ENCODE measurements at regions not wholly inside any gene's neighbourhood (a gene's known extent, or its start where the extent isn't known, plus 50 kb on each side); places are given as distances from the start of the nearest gene placed in this dataset.

DNA sequence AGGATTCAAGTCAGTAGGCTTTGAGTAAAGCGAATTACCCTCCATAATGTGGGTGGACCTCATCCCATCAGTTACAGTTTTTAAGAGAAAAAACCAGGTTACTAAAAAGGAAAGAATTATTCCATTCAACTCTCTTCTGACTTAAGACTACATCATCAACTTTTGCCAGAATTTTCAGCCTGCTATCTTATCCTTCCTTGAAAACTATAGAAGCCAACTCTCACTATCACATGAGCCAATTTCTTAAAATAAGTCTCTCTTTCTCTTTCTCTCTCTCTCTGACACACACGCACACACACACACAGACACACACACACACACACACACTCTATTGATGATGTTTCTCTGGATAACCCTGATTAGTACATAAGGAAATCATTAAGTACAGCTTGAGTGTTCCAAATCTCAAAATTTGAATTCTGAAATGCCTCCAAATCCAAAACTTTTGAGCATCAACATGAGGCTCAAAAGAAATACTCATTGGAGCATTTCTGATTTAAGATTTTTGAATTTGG is 217.0 kb upstream of the PRR20A start:
- Histone ChIP-seq H3K9me3 (replicated peaks; ENCODE audit: control insufficient read depth, insufficient read depth, low read length) (no peaks in the 10 kb centered on the region), H3K36me3 (ENCODE audit: control insufficient read depth in 2 of 2, extremely low read depth in 1 of 2, insufficient read depth in 2 of 2, low read length in 2 of 2) (no peaks in the 10 kb centered on the region), H2AFZ (ENCODE audit: low read depth, low read length) (no peak overlapping the region), H3K79me2 (ENCODE audit: control insufficient read depth, insufficient read depth, low read length) (no peaks in the 10 kb centered on the region), H3K4me1 (ENCODE audit: control insufficient read depth, extremely low read depth, insufficient read depth, low read length) (no peaks in the 10 kb centered on the region), H3K9me1 (replicated peaks; ENCODE audit: control insufficient read depth, extremely low read depth, insufficient read depth, low read length) (no peaks in the 10 kb centered on the region), H3K27ac (ENCODE audit: insufficient read depth, low read depth, low read length) (no peak overlapping the region), H3K4me2 (ENCODE audit: insufficient read depth, low read length) (no peak overlapping the region), H3K27me3 (ENCODE audit: control insufficient read depth in 2 of 2, insufficient read depth in 2 of 2, low read length in 2 of 2) (no peaks in the 10 kb centered on the region), H4K20me1 (replicated peaks; ENCODE audit: control insufficient read depth, extremely low read depth, insufficient read depth, low read length) (no peaks in the 10 kb centered on the region), H3K4me3 (replicated peaks in 1 of 3; ENCODE audit: insufficient read depth in 1 of 3, low read depth in 1 of 3, low read length in 3 of 3) (no peak overlapping the region), H3K9ac (replicated peaks; ENCODE audit: extremely low read depth, insufficient read depth, low read length) (no peak overlapping the region)
- dilution Hi-C loops (cut with MboI; ENCODE audit: extremely low pct_ligation_motif_present, low sequenced_read_pairs) (no loop called here), intact Hi-C loops (cut with micrococcal nuclease) (no loop called here)
- BruUV-seq (replicated peaks): no TSS peak
- CTCF ChIA-PET: no interaction called here
- POLR2A ChIA-PET: no interaction called here
- FAIRE-seq (no peak), DNase-seq (ENCODE audit: low read depth, low spot score) (no peak)
- TF ChIP-seq JUN (IDR thresholded peaks at IDR 0.05; ENCODE audit: borderline replicate concordance, insufficient read depth, insufficient read length, low read depth) (no peak), POLR2A (IDR thresholded peaks at IDR 0.05; ENCODE audit: low read depth, low read length) (no peak), GATA2 (IDR thresholded peaks at IDR 0.05; ENCODE audit: insufficient read depth, insufficient read length, low read depth, low read length) (no peak), EZH2 (IDR thresholded peaks at IDR 0.05; ENCODE audit: borderline replicate concordance, low read depth, low read length, severe bottlenecking) (no peak), FOS (IDR thresholded peaks at IDR 0.05; ENCODE audit: borderline replicate concordance, insufficient read depth, low read length) (no peak), MYC (IDR thresholded peaks at IDR 0.05; ENCODE audit: low read depth, low read length) (no peak), POLR2AphosphoS5 (IDR thresholded peaks at IDR 0.05; ENCODE audit: insufficient read depth, low read depth, low read length) (no peak)
- TF ChIP-seq, protein P1, sequence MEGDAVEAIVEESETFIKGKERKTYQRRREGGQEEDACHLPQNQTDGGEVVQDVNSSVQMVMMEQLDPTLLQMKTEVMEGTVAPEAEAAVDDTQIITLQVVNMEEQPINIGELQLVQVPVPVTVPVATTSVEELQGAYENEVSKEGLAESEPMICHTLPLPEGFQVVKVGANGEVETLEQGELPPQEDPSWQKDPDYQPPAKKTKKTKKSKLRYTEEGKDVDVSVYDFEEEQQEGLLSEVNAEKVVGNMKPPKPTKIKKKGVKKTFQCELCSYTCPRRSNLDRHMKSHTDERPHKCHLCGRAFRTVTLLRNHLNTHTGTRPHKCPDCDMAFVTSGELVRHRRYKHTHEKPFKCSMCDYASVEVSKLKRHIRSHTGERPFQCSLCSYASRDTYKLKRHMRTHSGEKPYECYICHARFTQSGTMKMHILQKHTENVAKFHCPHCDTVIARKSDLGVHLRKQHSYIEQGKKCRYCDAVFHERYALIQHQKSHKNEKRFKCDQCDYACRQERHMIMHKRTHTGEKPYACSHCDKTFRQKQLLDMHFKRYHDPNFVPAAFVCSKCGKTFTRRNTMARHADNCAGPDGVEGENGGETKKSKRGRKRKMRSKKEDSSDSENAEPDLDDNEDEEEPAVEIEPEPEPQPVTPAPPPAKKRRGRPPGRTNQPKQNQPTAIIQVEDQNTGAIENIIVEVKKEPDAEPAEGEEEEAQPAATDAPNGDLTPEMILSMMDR (IDR thresholded peaks at IDR 0.05; ENCODE audit: extremely low read depth in 1 of 2, insufficient read depth in 1 of 2, low read depth in 1 of 2, low read length in 2 of 2): no peak
- TF ChIP-seq, protein P2, sequence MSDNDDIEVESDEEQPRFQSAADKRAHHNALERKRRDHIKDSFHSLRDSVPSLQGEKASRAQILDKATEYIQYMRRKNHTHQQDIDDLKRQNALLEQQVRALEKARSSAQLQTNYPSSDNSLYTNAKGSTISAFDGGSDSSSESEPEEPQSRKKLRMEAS (IDR thresholded peaks at IDR 0.05; ENCODE audit: insufficient read depth, insufficient read length): no peak
